RKO (cell line): ENCODE measurements at regions not wholly inside any gene's neighbourhood (a gene's known extent, or its start where the extent isn't known, plus 50 kb on each side); places are given as distances from the start of the nearest gene placed in this dataset.

Experiments used
- DNase-seq: peaks from one replicate; pipeline ENCODE4 v3.0.0-alpha.2; 2016; ENCODE audit warnings: low spot score

DNA sequence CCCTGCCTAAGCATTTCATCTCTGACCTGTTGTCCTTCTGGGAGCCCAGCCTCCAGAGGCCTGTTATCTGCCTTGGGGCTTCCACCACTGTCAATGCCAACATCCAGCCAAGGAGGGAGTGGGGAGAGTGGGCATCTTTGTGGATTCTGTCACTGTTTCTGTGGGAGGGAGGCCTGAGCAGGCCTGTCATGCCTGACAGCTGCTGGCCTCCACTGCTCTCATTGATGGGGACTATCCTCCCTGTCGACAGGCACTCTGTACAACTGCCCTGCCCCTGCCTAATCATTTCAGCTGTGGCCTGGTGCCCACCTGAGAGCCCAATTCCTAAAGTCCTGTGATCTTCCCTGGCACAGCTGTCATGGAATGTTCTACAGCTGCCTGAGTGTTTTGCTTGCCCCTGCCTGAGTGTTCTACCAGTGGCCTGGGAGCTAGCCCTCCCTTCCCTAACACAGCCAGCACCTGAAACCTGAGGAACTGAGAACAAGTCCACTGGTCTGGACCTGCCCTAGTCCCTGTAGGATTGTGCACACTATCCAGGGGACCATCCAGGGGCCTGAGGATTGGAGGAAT lies 145.3 kb downstream of the FAM83B start:
- no peak for DNase-seq

- peak; percentile 36 for DNase-seq
Observed at GRCh38 chr6:54992789-54993188, 146.2 kb downstream of the FAM83B start.

DNA sequence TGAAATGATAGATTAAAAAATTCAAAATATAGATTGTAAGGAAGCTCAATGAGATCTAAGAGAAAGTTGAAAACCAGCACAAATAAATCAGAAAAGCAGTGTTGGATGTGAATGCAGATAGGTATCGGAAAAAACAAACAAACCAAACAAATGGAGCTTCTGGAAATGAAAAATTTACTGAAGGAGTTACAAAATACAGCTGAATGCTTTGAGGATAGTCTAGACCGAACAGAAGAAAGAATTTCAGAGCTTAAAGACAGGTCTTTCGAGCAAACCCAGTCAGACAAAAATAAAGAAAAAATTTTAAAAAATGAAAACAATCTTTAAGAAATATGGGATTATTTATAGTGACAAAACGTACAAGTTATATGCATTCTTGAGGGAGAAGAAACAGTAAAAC lies 146.7 kb downstream of the FAM83B start:
- no peak for DNase-seq

GRCh38 chr6:54993948-54994347 lies 147.4 kb downstream of the FAM83B start:
- DNase-seq: no peak

DNA sequence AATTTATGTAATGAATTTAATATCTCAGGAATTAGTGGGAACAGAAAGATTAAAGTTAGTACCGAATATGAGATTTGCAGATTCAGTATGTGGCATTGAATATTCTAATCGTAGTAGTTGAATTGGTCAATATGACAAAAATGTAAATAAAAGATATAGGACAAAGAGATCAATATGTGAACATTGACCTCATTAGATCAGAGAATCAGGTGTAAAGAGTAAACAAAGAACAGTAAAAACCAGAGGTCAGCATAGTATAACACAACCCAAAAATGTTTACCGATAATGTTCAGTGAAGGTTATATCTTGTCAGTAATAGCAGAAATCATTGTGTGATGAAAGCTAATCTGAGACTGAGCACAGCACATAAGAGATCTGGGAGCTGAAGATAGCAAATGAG lies 152.0 kb downstream of the FAM83B start:
- DNase-seq: no peak

DNA sequence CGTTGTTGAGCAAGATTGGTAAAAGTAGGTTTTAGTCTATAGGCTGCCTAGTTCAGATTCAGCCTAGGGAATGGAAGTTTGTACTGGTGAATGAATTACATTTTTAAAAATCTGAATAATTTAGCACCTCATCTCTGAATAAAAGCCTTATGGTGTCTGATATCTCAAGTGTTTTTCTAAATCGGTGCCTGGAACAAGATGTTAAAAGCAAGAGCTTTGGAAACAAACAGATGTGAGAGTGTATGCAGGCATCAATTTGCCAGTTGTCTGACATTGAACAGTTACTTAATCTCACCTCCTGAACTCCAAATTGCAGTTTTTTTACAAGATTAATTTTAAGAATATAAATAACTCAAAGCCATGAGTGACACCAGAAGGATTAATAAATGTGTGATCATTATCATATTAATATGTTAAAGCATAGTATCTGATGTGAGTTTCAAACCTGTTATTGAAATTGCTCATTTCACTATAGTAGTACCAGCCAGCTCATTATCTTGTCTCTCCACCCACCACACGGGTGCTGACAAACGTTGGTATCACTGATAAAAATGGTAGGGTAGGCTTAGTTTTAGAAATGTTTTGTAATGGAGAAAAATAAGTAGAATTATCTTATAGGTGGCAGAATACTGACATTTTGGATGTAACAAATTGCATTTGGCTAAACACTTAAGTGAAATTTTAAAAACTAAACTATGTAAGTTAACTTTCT lies 157.3 kb downstream of the FAM83B start:
- DNase-seq: no peak

GRCh38 chr6:55009131-55009530 lies 162.6 kb downstream of the FAM83B start:
- no peak for DNase-seq

DNA sequence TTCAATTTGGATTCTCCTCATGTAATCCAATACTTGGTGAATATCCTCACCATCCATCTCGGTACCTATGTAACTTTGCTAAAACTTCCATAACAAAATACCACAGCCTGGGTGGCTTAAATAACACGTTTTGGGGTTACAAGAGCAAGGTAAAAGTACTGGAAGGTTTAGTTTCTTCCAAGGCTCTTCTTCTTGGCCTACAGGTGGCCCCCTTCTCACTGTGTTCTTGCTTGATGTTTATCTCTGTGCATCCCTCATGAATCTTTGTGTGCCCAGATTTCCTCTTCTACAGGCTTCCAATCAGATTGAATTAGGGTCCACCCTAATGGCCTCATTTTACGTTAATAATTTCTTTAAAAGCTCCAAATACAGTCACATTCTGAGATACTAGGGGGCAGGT lies 163.3 kb upstream of the HCRTR2 start:
- DNase-seq: no peak

- no peak for DNase-seq
Observed at GRCh38 chr6:55012454-55012853, 161.9 kb upstream of the HCRTR2 start.

DNA sequence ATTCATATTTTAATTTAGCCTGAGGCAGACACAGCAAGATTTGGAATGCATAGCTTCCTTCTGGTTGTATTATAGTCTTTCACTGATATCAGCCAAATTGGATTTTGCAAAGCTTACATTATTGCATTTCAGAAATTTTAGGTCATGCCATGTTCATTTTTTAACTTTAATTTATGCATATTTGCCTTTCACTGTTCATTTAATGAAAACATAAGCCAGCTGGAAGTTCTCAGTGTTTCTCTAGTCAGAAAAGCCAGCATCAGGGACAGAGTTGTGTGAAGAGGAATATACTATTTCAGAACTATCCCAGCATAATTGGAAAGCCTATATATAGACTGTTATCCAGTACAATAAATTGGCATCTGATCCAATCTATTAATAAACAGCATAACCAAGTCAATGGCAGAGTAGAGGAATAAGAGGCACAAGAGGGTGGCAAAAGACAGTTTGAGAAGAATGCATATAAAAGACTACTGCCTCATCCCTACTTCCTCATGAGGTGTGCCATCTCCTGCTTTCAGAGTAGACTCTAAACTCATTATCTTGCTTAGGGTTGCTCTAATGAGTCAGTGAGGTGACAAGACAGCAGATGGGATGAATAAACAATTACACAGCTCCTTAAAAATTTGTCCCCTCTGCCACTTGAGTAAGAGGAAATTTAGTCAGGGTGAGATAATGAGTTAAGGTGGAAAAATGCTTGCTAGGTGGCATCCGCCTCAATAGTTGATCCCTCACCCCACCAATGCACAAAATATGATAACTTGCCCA lies 159.8 kb upstream of the HCRTR2 start:
- DNase-seq: peak; percentile 18

GRCh38 chr6:55016261-55016660 lies 158.1 kb upstream of the HCRTR2 start:
- no peak for DNase-seq

DNA sequence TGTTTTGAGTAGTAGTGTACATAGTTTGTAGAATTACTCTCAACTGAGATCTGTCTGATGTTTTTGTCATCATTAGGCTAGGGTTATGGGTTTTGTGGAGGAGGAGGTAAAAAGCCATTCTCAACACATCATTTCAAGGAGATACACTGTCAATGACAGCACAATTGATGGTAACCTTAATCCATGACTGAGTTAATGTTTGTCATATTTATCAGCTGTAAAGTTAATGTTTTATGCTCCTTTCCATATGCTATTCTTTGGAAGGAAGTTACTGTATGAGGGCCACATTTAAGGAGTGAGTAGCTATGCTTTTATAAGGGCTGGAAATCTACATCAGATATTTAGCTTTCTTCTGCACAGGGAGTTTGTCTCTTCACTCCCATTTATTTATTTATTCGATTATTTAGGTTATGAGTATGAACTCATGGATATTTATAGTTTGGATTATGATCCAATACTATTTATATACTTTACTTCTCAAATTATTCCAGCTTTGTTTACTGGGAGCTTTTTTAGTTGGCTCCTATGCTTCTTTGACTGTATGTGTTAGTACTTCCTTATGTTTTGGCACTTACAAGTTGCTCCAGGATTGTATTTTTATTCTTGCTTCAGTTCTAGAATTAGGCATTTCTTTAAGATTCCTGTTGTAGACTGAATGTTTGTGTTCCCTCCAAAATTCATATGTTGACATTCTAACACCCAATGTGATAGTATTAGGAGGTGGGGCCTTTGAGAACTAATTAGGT lies 156.6 kb upstream of the HCRTR2 start:
- no peak for DNase-seq

- DNase-seq: no peak
Observed at GRCh38 chr6:55019591-55019990, 154.7 kb upstream of the HCRTR2 start.

DNA sequence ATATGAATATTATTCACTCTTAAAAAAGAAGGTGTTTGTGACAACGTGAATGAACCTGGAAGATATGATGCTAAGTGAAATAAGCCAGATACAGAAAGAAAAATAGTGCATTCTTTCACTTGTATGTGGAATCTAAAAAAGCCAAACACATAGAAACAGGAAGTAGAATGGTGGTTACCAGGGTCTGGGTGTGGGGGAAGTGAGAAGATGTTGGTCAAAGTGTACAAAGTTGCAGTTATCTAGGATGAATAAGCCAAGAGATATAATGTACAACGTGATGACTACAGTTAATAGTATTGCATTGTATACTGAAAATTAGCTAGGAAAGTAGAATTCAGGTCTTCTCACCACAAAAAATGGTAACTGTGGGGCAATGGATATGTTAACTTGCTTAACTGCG lies 151.1 kb upstream of the HCRTR2 start:
- DNase-seq: no peak

DNA sequence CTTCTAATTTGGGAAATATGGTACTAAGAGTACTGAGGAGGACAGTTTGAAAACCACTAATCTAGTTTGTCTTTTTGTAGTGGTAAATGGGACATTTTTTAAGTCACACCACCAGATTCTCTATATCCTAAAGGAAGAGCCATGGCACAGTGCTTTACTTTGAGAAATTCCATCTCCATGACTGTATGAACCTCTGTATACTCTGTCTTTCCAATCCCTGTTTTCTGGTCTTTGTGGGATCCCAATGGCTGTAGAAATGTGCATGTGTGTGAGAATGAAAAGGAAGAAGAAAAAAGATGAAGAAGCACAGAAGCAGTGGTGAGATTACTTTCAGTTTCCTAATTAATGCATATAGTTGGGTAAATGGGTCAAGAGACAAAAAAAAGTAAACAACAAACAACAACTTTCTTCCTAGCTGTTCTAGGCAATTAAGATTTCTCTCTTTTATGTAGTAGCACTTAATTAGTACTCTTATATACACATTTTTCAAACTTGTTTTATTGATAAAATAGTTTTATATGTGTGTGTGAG lies 141.2 kb upstream of the HCRTR2 start:
- no peak for DNase-seq

- no peak for DNase-seq
Observed at GRCh38 chr6:55034752-55035151, 139.6 kb upstream of the HCRTR2 start.

GRCh38 chr6:55040102-55040848 lies 134.0 kb upstream of the HCRTR2 start:
- no peak for DNase-seq

GRCh38 chr6:55046869-55047422 lies 127.4 kb upstream of the HCRTR2 start:
- DNase-seq: no peak

DNA sequence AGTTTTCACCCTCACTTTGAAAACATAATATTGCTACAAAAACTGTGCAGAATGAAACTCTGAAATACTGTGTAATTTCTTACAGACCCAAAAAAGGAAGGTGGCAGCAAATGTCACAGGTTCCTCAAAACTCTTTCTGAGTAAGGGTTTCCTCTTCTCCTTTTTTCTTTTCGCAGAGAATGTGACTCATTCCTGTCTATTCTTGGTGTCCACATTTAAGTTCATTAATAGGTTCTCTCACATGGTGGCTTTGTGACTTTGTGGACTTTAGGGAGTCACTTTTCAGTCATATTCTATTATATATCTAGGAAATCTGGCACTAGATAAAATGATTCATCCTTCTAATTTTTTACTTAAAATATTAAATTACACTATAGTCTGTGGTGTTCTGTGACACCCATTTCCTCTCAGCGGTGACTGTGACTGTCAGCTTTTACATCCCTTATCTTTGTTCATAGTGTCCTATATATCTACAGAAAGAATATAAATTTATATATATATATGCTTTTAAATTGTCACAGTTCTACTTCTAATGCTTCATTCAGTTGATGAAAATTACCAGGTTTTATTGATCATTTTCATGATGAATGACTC lies 126.8 kb upstream of the HCRTR2 start:
- DNase-seq: no peak

DNA sequence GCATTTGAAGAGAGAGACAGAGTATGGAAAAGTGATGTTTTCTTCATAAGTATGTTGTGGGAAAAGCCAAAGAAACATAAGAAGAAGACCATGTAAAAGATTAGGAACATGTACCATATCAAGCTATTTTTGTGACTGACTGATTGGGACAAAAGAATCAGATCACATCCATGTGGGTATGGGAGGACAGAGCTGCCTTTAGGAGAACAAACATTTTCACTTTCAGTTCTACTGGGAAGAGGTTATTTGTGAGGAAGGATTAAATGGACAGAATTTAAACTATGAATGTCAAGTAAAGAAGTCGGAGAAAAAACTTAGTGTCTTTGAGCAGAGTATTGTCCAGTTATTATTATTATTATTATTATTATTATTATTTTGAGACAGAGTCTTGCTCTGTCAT lies 124.4 kb upstream of the HCRTR2 start:
- no peak for DNase-seq

DNA sequence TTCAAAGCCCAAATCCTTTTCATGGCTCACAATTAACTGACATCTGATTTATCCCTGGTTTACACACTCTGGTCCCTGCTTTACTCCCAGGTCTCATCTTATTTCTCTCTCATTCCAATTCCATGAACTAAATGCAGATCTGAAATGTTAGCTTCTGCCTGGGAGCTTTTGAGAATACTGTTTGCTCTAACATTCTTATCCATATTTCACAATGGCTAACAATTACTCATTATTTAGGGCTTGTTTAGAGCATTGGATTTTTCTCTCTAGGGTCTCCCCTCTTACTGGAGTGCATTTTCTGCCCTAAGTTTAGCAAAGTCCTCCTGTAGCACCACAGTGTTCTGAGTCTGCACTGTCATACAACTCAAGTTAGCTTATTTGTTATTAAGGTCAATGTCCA lies 121.5 kb upstream of the HCRTR2 start:
- no peak for DNase-seq
